Activated B cell treated with CpG ODN at 0.5 μM for 24 hours (primary cell): ENCODE measurements at regions not wholly inside any gene's neighbourhood (a gene's known extent, or its start where the extent isn't known, plus 50 kb on each side); places are given as distances from the start of the nearest gene placed in this dataset.
"Not testable (repeated sequence)": the region's sequence is repeated elsewhere in the genome, so short reads cannot be mapped to it uniquely, and the experiment has no call there.

Source experiments
- ATAC-seq: fragments of 200-7000 bp; cut with Tn5 transposase; one replicate; pipeline ENCODE4 v1.10.0; 2021; ENCODE audit warnings: low read depth, mild to moderate bottlenecking, moderate library complexity
- CTCF ChIA-PET: fragments of 350-600 bp; sonication (Branson Sonifier 250); formaldehyde crosslinking; loops from one replicate; lab custom pipeline; 2021; ENCODE audit warnings: antibody characterized with exemption; lab: Charles Lee
- POLR2A ChIA-PET: fragments of 350-600 bp; sonication (Branson Sonifier 250); formaldehyde crosslinking; loops from one replicate; lab custom pipeline; 2021; ENCODE audit warnings: antibody characterized with exemption; lab: Charles Lee
- DNase-seq: peaks from one replicate; pipeline ENCODE4 v3.0.0; 2022
- H3K27ac Mint-ChIP-seq: one replicate; pipeline ENCODE4 v1.8.0; 2020; ENCODE audit warnings: mixed read lengths
- H3K27me3 Mint-ChIP-seq: one replicate; pipeline ENCODE4 v1.8.0; 2021; ENCODE audit warnings: mixed read lengths
- H3K36me3 Mint-ChIP-seq: one replicate; pipeline ENCODE4 v1.8.0; 2021; ENCODE audit warnings: low read depth, mixed read lengths
- H3K4me1 Mint-ChIP-seq: one replicate; pipeline ENCODE4 v1.8.0; 2021; ENCODE audit warnings: mixed read lengths
- H3K4me3 Mint-ChIP-seq: one replicate; pipeline ENCODE4 v1.8.0; 2020; ENCODE audit warnings: mild to moderate bottlenecking, mixed read lengths
- H3K9me3 Mint-ChIP-seq: one replicate; pipeline ENCODE4 v1.8.0; 2020; ENCODE audit warnings: mixed read lengths
- intact Hi-C: fragments of 100-400 bp; cut with micrococcal nuclease; formaldehyde crosslinking; loops from one replicate; pipeline ENCODE4 v1.15.1; 2024
- TF ChIP-seq, protein P1 (sequence below): fragments of 200-600 bp; IDR thresholded peaks from one replicate; pipeline ENCODE4 v1.8.0; 2022; ENCODE audit warnings: antibody characterized with exemption, mild to moderate bottlenecking

- intact Hi-C loops: no loop called here
- H3K4me3 Mint-ChIP-seq: no peak overlapping the region
- H3K27ac Mint-ChIP-seq: no peak overlapping the region
- H3K27me3 Mint-ChIP-seq: peaks cover 2% of the 10 kb centered on the region
- no peaks in the 10 kb centered on the region for H3K9me3 Mint-ChIP-seq
- TF ChIP-seq, protein P1, sequence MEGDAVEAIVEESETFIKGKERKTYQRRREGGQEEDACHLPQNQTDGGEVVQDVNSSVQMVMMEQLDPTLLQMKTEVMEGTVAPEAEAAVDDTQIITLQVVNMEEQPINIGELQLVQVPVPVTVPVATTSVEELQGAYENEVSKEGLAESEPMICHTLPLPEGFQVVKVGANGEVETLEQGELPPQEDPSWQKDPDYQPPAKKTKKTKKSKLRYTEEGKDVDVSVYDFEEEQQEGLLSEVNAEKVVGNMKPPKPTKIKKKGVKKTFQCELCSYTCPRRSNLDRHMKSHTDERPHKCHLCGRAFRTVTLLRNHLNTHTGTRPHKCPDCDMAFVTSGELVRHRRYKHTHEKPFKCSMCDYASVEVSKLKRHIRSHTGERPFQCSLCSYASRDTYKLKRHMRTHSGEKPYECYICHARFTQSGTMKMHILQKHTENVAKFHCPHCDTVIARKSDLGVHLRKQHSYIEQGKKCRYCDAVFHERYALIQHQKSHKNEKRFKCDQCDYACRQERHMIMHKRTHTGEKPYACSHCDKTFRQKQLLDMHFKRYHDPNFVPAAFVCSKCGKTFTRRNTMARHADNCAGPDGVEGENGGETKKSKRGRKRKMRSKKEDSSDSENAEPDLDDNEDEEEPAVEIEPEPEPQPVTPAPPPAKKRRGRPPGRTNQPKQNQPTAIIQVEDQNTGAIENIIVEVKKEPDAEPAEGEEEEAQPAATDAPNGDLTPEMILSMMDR: no peak
- H3K36me3 Mint-ChIP-seq: no peaks in the 10 kb centered on the region
- no peaks in the 10 kb centered on the region for H3K4me1 Mint-ChIP-seq
- ATAC-seq (no peak), DNase-seq (no peak)
- ChIA-PET POLR2A (no interaction called here), CTCF (no interaction called here)
Measured at GRCh38 chr9:95783426-95783975, 92.0 kb upstream of the ERCC6L2 start.

GRCh38 chr9:95780751-95781150 lies 94.7 kb upstream of the ERCC6L2 start:
- H3K4me1 Mint-ChIP-seq: no peaks in the 10 kb centered on the region
- no peak for ATAC-seq
- H3K27me3 Mint-ChIP-seq: peaks cover 2% of the 10 kb centered on the region
- TF ChIP-seq, protein P1: no peak
- ChIA-PET POLR2A (no interaction called here), CTCF (no interaction called here)
- no peak overlapping the region for H3K4me3 Mint-ChIP-seq
- H3K9me3 Mint-ChIP-seq: no peaks in the 10 kb centered on the region
- intact Hi-C loops: no loop called here
- no peaks in the 10 kb centered on the region for H3K36me3 Mint-ChIP-seq
- DNase-seq: no peak
- no peak overlapping the region for H3K27ac Mint-ChIP-seq

DNA sequence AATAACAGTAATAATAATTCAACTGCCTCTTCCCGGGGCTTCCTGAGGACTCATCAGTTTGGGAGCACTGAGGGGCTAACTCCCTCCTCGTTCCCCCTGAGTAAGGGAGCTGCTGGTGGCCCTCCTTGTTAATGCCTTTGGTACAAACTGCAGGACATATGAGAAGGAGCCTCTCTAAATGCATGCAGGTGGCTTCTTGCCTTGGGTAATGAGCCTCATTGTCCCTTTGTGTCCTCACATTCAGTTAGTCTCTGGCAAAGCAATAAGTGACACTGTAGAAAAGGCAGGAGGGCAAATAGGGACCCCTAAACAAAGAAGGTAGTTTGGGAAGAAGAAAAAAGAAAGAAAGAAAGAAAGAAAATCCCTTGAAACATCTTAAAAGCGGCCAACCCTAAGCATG lies 95.4 kb upstream of the ERCC6L2 start:
- intact Hi-C loops: no loop called here
- Mint-ChIP-seq H3K27me3 (no peaks in the 10 kb centered on the region), H3K9me3 (no peaks in the 10 kb centered on the region), H3K4me3 (no peak overlapping the region), H3K36me3 (no peaks in the 10 kb centered on the region), H3K27ac (no peak overlapping the region), H3K4me1 (no peaks in the 10 kb centered on the region)
- TF ChIP-seq, protein P1: no peak
- ATAC-seq (no peak), DNase-seq (no peak)
- ChIA-PET POLR2A (no interaction called here), CTCF (no interaction called here)

- DNase-seq, CTCF ChIA-PET, H3K27ac Mint-ChIP-seq, ATAC-seq, H3K36me3 Mint-ChIP-seq, H3K4me3 Mint-ChIP-seq, H3K27me3 Mint-ChIP-seq, intact Hi-C loops, H3K4me1 Mint-ChIP-seq, POLR2A ChIA-PET, H3K9me3 Mint-ChIP-seq: not testable (repeated sequence)
Measured at GRCh38 chr9:95779597-95779996, 95.9 kb upstream of the ERCC6L2 start.

GRCh38 chr9:95778957-95779356 lies 96.5 kb upstream of the ERCC6L2 start:
- intact Hi-C loops: no loop called here
- ATAC-seq: no peak
- Mint-ChIP-seq H3K4me1 (no peaks in the 10 kb centered on the region), H3K4me3 (no peak overlapping the region), H3K36me3 (no peaks in the 10 kb centered on the region), H3K9me3 (no peaks in the 10 kb centered on the region), H3K27ac (no peak overlapping the region), H3K27me3 (peaks cover 3% of the 10 kb centered on the region)
- POLR2A ChIA-PET: no interaction called here
- CTCF ChIA-PET: no interaction called here
- TF ChIP-seq, protein P1: no peak
- no peak for DNase-seq

DNA sequence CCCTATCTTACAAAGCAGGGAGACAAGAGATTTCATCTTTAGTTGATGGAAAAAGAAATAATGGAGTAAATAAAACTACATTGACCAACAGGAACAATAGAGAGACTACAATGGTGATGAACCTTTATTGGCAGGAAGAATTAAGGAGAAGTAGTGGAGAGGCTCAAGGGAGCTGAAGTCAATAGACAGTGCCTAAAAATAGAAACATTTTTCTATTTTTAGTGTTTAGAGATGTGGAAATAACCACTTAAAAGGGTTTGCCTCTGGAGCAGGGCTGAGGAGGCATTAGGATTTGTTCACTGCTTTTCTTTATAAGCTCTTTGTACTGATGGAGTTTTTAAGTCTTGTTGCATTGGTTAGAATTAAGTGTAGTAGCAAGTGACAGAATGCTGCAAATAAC lies 98.4 kb upstream of the ERCC6L2 start:
- no peaks in the 10 kb centered on the region for H3K4me1 Mint-ChIP-seq
- CTCF ChIA-PET: no interaction called here
- H3K4me3 Mint-ChIP-seq: no peak overlapping the region
- H3K9me3 Mint-ChIP-seq: no peaks in the 10 kb centered on the region
- H3K36me3 Mint-ChIP-seq: no peaks in the 10 kb centered on the region
- no peak for ATAC-seq
- DNase-seq: no peak
- TF ChIP-seq, protein P1: no peak
- H3K27me3 Mint-ChIP-seq: peaks cover 10% of the 10 kb centered on the region
- POLR2A ChIA-PET: no interaction called here
- H3K27ac Mint-ChIP-seq: no peak overlapping the region
- intact Hi-C loops: no loop called here
